Neural cell (in vitro differentiated cells): ENCODE measurements at regions not wholly inside any gene's neighbourhood (a gene's known extent, or its start where the extent isn't known, plus 50 kb on each side); places are given as distances from the start of the nearest gene placed in this dataset.

ENCODE experiments used
- H2AFZ ChIP-seq: fragments of 200-600, 300-800 bp; sonication (generic), shearing (Covaris generic); 2 replicates; pipeline ENCODE4 v1.6.0; 2014; ENCODE audit warnings: low read depth, mild to moderate bottlenecking, antibody characterized with exemption, low read length, moderate library complexity
- H3F3A ChIP-seq: fragments of 200-600 bp; shearing (Covaris generic); 2 replicates; pipeline ENCODE4 v1.6.1; 2016; ENCODE audit warnings: mild to moderate bottlenecking, moderate library complexity, mixed read lengths, antibody characterized with exemption, low read length; ENCODE audit not compliant: insufficient read depth, poor library complexity, severe bottlenecking
- H3K27ac ChIP-seq: fragments of 200-600, 300-800 bp; sonication (generic), shearing (Covaris generic); 2 replicates; pipeline ENCODE4 v1.5.1; 2014; ENCODE audit warnings: mild to moderate bottlenecking, low read length, moderate library complexity
- H3K27me3 ChIP-seq: fragments of 300-800, 200-600 bp; sonication (generic), shearing (Covaris generic); 2 replicates; pipeline ENCODE4 v1.6.0; 2014; ENCODE audit warnings: mild to moderate bottlenecking, low read depth, low read length, moderate library complexity; ENCODE audit not compliant: insufficient read depth
- H3K36me3 ChIP-seq: fragments of 300-800, 200-600 bp; sonication (generic), shearing (Covaris generic); 2 replicates; pipeline ENCODE4 v1.5.1; 2014; ENCODE audit warnings: mild to moderate bottlenecking, antibody characterized with exemption, low read length, moderate library complexity; ENCODE audit not compliant: insufficient read depth
- H3K4me2 ChIP-seq: fragments of 300-800, 200-600 bp; sonication (generic), shearing (Covaris generic); 2 replicates; pipeline ENCODE4 v1.6.0; 2014; ENCODE audit warnings: mild to moderate bottlenecking, low read length
- H3K4me3 ChIP-seq: fragments of 300-800, 200-600 bp; sonication (generic), shearing (Covaris generic); 2 replicates; pipeline ENCODE4 v1.5.1; 2014; ENCODE audit warnings: mild to moderate bottlenecking, low read length, moderate library complexity
- H3K79me2 ChIP-seq: fragments of 200-600 bp; shearing (Covaris generic); replicated peaks from 2 replicates; pipeline ENCODE4 v1.6.0; 2014; ENCODE audit warnings: mild to moderate bottlenecking, low read length, moderate library complexity; ENCODE audit not compliant: insufficient read depth
- H3K9ac ChIP-seq: fragments of 300-800, 200-600 bp; sonication (generic), shearing (Covaris generic); 2 replicates; pipeline ENCODE4 v1.6.1; 2016; ENCODE audit warnings: mild to moderate bottlenecking, low read length, mixed read lengths
- H3K9me2 ChIP-seq: fragments of 200-600 bp; shearing (Covaris generic); 2 replicates; pipeline ENCODE4 v1.6.1; 2016; ENCODE audit warnings: mild to moderate bottlenecking, low read length, mixed read lengths; ENCODE audit not compliant: insufficient read depth
- H3K9me3 ChIP-seq: fragments of 200-600, 300-800 bp; sonication (generic), shearing (Covaris generic); 2 replicates; pipeline ENCODE4 v1.6.1; 2016; ENCODE audit warnings: mild to moderate bottlenecking, mixed run types, low read length, moderate library complexity, mixed read lengths
- H4K20me1 ChIP-seq: fragments of 200-600 bp; shearing (Covaris generic); 2 replicates; pipeline ENCODE4 v1.6.1; 2016; ENCODE audit warnings: mild to moderate bottlenecking, mixed run types; ENCODE audit not compliant: insufficient read depth
- EP300 ChIP-seq: fragments of 450-650 bp; conservative IDR thresholded peaks from 2 replicates; pipeline ENCODE4 v1.6.1; 2014; ENCODE audit warnings: antibody characterized with exemption, mild to moderate bottlenecking, moderate library complexity; ENCODE audit not compliant: poor library complexity, severe bottlenecking
- EZH2 ChIP-seq: fragments of 200-600, 300-800 bp; shearing (Covaris generic), sonication (generic); IDR thresholded peaks from 2 replicates; pipeline ENCODE4 v1.6.1; 2014; ENCODE audit warnings: antibody characterized with exemption, low read length, borderline replicate concordance, mild to moderate bottlenecking; ENCODE audit not compliant: insufficient read depth, poor library complexity, severe bottlenecking
- MXI1 ChIP-seq: fragments of 450-650 bp; conservative IDR thresholded peaks from 2 replicates; pipeline ENCODE4 v1.6.1; 2014; ENCODE audit warnings: antibody characterized with exemption, mild to moderate bottlenecking; ENCODE audit not compliant: poor library complexity, severe bottlenecking
- POLR2AphosphoS5 ChIP-seq: IDR thresholded peaks from 2 replicates; pipeline ENCODE4 v1.6.1; 2012
- RAD21 ChIP-seq: fragments of 450-650 bp; conservative IDR thresholded peaks from 2 replicates; pipeline ENCODE4 v1.6.1; 2014; ENCODE audit warnings: antibody characterized with exemption, mild to moderate bottlenecking, moderate library complexity
- SMC3 ChIP-seq: fragments of 450-650 bp; conservative IDR thresholded peaks from 2 replicates; pipeline ENCODE4 v1.6.1; 2014; ENCODE audit warnings: antibody characterized with exemption, mild to moderate bottlenecking, moderate library complexity; ENCODE audit not compliant: poor library complexity
- TAF1 ChIP-seq: IDR thresholded peaks from 2 replicates; pipeline ENCODE4 v1.6.1; 2012; ENCODE audit warnings: low read depth
- TF ChIP-seq, protein P1 (sequence below): fragments of 450-650 bp; IDR thresholded peaks from 2 replicates; pipeline ENCODE4 v1.5.1; 2014; ENCODE audit warnings: antibody characterized with exemption, mild to moderate bottlenecking, moderate library complexity; ENCODE audit not compliant: poor library complexity, severe bottlenecking
- TF ChIP-seq, protein P2 (sequence below): IDR thresholded peaks from 2 replicates; pipeline ENCODE4 v1.6.1; 2012; ENCODE audit warnings: borderline replicate concordance

DNA sequence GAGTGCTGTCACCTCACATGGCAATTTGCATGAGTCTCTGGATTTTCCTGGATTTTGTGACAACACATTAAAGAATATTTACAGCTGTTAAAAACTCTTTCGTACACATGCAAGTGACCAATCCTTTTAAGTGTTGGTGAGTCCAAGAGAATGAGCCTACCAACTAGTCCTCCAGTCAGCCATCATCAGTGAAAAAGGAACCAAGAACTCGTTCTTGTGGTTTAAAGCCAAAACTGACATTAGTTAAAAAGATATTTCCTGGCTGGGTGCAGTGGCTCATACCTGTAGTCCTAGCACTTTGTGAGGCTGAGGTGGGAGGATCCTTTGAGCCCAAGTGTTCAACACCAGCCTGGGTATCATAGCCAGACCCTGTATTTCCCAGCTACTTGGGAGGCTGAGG is 215.4 kb upstream of the ITGA4 start:
- no peaks in the 10 kb centered on the region for H4K20me1 ChIP-seq
- no peak overlapping the region for H3K4me3 ChIP-seq
- H3K27ac ChIP-seq: no peak overlapping the region
- H3K4me2 ChIP-seq: no peak overlapping the region
- no peak overlapping the region for H3K9ac ChIP-seq
- no peaks in the 10 kb centered on the region for H3F3A ChIP-seq
- H3K27me3 ChIP-seq: no peaks in the 10 kb centered on the region
- H3K36me3 ChIP-seq: no peaks in the 10 kb centered on the region
- H3K9me2 ChIP-seq: no peaks in the 10 kb centered on the region
- H2AFZ ChIP-seq: no peak overlapping the region
- TF ChIP-seq SMC3 (no peak), EP300 (no peak), TAF1 (no peak), RAD21 (no peak)
- TF ChIP-seq, protein P1, sequence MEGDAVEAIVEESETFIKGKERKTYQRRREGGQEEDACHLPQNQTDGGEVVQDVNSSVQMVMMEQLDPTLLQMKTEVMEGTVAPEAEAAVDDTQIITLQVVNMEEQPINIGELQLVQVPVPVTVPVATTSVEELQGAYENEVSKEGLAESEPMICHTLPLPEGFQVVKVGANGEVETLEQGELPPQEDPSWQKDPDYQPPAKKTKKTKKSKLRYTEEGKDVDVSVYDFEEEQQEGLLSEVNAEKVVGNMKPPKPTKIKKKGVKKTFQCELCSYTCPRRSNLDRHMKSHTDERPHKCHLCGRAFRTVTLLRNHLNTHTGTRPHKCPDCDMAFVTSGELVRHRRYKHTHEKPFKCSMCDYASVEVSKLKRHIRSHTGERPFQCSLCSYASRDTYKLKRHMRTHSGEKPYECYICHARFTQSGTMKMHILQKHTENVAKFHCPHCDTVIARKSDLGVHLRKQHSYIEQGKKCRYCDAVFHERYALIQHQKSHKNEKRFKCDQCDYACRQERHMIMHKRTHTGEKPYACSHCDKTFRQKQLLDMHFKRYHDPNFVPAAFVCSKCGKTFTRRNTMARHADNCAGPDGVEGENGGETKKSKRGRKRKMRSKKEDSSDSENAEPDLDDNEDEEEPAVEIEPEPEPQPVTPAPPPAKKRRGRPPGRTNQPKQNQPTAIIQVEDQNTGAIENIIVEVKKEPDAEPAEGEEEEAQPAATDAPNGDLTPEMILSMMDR: no peak
- TF ChIP-seq, protein P2, sequence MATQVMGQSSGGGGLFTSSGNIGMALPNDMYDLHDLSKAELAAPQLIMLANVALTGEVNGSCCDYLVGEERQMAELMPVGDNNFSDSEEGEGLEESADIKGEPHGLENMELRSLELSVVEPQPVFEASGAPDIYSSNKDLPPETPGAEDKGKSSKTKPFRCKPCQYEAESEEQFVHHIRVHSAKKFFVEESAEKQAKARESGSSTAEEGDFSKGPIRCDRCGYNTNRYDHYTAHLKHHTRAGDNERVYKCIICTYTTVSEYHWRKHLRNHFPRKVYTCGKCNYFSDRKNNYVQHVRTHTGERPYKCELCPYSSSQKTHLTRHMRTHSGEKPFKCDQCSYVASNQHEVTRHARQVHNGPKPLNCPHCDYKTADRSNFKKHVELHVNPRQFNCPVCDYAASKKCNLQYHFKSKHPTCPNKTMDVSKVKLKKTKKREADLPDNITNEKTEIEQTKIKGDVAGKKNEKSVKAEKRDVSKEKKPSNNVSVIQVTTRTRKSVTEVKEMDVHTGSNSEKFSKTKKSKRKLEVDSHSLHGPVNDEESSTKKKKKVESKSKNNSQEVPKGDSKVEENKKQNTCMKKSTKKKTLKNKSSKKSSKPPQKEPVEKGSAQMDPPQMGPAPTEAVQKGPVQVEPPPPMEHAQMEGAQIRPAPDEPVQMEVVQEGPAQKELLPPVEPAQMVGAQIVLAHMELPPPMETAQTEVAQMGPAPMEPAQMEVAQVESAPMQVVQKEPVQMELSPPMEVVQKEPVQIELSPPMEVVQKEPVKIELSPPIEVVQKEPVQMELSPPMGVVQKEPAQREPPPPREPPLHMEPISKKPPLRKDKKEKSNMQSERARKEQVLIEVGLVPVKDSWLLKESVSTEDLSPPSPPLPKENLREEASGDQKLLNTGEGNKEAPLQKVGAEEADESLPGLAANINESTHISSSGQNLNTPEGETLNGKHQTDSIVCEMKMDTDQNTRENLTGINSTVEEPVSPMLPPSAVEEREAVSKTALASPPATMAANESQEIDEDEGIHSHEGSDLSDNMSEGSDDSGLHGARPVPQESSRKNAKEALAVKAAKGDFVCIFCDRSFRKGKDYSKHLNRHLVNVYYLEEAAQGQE: no peak
- H3K9me3 ChIP-seq: no peaks in the 10 kb centered on the region
- no peaks in the 10 kb centered on the region for H3K79me2 ChIP-seq

DNA sequence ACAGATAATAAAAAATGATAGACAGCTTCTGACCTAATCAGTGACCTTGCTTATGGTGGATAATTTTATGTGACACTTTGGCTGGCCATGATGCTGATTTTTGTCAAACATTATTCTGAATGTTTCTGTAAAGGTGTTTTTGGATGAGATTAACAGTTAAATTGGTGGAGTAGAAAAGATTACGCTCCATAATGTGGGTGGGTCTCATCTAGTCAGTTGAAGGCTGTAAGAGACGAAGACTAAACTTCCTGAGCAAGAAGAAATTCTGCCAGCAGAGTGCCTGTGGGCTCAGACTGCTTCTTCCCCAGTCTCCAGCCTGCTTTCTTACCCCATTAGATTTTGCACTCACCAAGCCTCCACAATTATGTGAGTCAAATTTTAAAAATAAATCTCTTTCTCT is 214.9 kb upstream of the ITGA4 start:
- no peaks in the 10 kb centered on the region for H3F3A ChIP-seq
- H3K27me3 ChIP-seq: no peaks in the 10 kb centered on the region
- no peak for TF ChIP-seq EZH2
- no peak for TF ChIP-seq EP300
- no peak for TF ChIP-seq MXI1
- TF ChIP-seq SMC3: no peak
- TF ChIP-seq, protein P1: no peak
- no peak for TF ChIP-seq RAD21
- no peak for TF ChIP-seq POLR2AphosphoS5
- no peak for TF ChIP-seq TAF1
- no peaks in the 10 kb centered on the region for H3K36me3 ChIP-seq
- H3K4me3 ChIP-seq: no peak overlapping the region
- H3K9ac ChIP-seq: no peak overlapping the region
- no peak overlapping the region for H2AFZ ChIP-seq
- no peak overlapping the region for H3K27ac ChIP-seq
- no peaks in the 10 kb centered on the region for H4K20me1 ChIP-seq
- H3K79me2 ChIP-seq: no peaks in the 10 kb centered on the region
- H3K4me2 ChIP-seq: no peak overlapping the region
- no peaks in the 10 kb centered on the region for H3K9me3 ChIP-seq
- H3K9me2 ChIP-seq: no peaks in the 10 kb centered on the region
